GM18508 (cell line): ENCODE measurements at regions not wholly inside any gene's neighbourhood (a gene's known extent, or its start where the extent isn't known, plus 50 kb on each side); places are given as distances from the start of the nearest gene placed in this dataset.

ENCODE experiments used
- ATAC-seq: cut with Tn5 transposase; IDR thresholded peaks from one replicate; pipeline ENCODE4 v1.9.1; 2021; ENCODE audit warnings: moderate number of reproducible peaks; ENCODE audit not compliant: insufficient read depth, unreplicated experiment

GRCh38 chr10:130364631-130365411 is 228.6 kb downstream of the GLRX3 start:
- no peak for ATAC-seq

DNA sequence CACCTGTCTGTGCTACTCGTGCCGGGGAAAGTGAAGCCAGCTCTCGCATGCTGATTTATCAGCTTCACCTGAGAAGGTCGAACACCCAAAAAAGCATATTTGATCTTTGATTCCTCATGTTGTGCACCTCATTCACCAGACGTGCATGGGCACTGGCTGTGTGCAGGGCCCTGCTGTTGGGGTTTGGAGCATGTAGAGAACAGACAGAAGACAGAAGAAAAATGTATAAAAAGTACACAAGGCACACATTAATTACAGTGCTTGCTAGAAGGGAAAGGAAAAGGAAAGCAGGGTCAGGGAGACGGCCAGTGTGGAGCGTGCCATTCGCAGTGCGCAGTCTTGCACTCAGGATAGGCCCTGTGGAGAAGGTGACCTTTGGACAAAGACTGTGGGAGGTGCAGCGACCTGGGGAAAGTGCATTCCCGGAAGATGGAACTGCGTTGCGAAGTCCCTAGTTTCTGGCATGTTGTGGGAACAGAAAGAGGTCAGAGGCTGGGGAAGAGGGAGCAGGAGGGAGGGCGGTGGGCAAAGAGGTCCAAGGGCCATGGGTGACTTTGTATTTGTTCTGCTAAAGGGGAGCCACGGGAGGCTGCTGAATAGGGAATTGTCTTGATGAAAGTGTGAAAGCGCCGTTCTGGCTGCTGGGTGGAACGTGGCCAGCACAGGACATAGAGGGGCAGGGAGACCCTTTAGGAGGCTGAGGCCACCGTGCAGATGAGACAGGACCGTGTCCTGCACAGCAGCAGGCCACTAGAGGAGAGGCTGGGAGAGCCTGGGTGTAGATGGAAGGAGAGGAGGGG is 232.8 kb downstream of the GLRX3 start:
- no peak for ATAC-seq

DNA sequence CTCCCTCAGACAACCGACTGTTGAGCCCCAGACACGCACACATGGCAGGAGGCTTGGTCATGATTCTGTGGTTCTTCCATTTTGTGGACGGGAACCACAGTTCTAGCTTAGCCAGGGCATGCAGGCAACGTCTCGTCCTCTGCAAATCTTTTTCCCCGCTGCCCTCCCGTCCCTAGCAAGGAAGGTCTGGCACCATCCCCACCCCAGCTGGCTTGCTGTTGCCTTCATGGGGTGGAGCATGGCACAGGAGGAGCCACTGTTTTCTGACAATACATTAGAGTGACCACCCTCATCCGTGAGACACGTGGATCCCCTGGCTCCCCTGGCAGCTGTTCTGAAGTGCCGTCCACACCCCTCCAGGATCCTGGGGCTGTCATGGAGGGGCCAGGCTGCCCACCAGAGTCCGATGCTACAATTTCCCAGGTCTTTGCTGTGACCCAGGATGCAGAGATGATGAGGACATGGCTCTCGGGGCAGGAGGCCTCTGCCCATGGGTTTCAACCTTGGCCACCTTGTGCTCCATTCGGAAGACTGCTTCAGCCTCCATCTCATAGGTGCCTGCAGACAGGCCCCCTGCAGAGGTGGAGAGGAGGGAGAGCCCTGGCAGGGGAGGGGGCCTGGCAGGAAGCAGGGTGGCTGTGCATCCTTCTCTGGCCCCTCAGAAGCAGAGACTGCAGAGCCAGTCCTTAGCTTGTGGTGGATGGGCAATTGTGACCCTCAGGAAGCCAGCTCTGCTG is 233.6 kb downstream of the GLRX3 start:
- no peak for ATAC-seq

- ATAC-seq = no peak
Measured at GRCh38 chr10:130370721-130371120, 234.5 kb downstream of the GLRX3 start.

- no peak for ATAC-seq
Measured at GRCh38 chr10:130371156-130371555, 235.0 kb downstream of the GLRX3 start.

GRCh38 chr10:130371666-130372065 is 235.5 kb downstream of the GLRX3 start:
- ATAC-seq = no peak

GRCh38 chr10:130372222-130372621 is 236.0 kb downstream of the GLRX3 start:
- ATAC-seq = no peak

- no peak for ATAC-seq
Measured at GRCh38 chr10:130372866-130373265, 236.7 kb downstream of the GLRX3 start.

GRCh38 chr10:130377986-130378540 is 241.9 kb downstream of the GLRX3 start:
- no peak for ATAC-seq

- ATAC-seq = no peak
Measured at GRCh38 chr10:130378556-130379400, 242.6 kb downstream of the GLRX3 start.

DNA sequence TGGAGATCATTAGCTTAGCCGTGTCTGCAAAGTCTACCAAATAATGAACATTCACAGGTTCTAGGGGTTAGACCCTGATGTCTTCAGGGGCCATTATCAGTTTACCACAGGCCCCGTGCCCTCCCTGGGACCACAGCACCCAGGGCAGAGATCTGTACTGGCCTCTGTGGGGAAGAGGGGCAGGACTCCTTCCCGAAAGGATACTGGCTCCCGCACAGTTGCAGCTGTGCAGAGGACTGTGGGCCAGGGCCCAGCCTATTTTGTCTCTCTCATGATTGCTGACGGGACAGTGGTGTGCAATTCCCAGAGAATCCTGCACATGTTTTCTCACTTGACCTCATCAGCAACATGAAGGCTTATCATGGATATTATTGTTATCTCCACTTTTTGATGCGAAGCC is 243.9 kb downstream of the GLRX3 start:
- no peak for ATAC-seq

DNA sequence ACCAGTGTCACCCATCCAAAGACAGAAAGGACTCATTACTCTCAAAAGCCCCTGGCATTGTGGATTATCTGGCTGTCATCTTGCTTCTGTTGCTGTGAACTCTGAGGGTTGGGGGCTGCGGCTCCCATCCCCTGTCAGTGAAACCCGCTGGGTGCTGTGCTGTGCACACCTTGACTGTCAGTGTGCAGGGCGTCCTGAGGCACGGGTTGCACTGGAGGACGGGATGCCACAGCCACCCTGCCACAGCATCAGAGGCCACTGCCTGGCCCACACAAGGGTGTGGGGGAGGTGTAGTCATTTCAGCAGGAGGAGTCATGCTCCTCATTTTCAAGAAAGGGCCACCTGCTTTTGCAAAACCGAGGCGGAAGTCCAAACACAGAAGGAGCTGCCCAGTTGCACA is 245.8 kb downstream of the GLRX3 start:
- no peak for ATAC-seq

GRCh38 chr10:130387936-130388580 is 251.9 kb downstream of the GLRX3 start:
- no peak for ATAC-seq

- ATAC-seq = no peak
Measured at GRCh38 chr10:130388746-130389145, 252.6 kb downstream of the GLRX3 start.

DNA sequence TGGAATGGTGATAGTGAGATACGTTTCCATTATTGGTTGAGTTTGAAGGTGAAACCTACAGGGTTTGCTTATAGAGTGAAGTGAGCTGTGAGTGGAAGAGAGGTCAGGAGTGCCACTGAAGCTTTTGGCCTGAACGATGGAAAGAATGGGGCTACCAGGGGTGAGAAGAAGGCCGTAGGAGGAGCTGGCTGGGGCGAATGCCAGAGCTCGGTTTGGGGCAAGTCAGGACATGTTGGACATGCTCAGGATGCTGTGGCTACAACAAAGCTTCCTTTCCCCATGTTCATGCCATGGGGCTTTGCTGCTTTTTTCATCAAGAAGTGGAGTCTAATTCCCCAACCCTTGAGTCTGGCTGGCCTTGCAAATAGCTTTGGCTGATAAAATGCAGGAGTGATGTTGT is 253.7 kb downstream of the GLRX3 start:
- ATAC-seq = no peak

GRCh38 chr10:130392031-130392430 is 255.8 kb downstream of the GLRX3 start:
- ATAC-seq = no peak

GRCh38 chr10:130393342-130393741 is 257.2 kb downstream of the GLRX3 start:
- no peak for ATAC-seq

DNA sequence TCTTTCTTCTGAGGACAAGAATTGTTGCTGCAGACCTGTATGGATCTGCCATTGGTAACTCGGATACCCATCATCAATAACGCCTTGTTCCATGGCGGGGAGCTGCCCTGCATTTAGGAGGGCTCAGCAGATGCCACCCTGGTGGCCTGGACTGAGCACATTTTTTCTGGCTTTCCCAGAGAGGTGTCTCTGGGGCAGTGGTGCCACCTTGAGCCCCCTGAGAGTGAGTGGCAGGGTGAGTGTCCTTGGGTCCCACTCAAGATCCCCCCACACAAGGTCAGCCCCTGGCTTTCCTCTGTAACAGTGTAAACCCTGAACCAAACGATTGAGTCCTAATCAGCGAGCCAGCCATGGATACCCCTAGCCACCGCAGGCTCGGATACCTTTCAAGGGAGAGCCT is 258.6 kb downstream of the GLRX3 start:
- no peak for ATAC-seq

DNA sequence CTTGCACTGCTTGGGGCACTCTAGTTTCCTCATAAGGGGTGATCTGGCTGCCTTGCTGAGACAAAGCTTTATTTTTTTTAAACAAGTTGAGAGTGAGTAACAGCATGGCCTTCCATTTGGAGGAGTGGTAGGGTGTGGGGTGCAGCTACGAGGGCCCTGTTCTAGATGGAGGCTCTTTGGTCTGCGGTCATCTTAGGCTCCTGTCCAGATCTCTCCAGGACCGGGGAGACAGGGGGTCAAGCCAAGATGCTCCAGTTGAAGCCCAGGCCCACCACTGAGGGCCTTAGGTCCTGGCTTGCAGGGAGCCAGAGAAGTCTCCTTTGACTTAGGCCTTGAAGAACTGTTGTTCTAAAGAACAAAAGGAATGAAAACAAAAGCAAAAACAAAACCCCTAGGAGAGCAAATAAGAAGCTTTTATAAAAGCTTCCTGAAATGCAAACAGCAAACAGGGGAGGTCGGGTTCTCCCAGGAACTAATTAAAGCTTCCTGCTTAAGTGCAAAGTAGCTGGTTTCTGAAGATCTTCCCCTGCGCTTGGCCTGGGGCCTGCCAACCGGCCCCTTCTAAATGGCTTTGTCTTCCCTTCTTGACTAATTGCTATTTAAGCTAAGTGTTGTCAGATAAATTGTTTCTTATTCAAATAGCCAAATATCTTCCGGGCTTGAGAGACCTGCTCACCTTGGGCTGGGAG is 259.2 kb downstream of the GLRX3 start:
- no peak for ATAC-seq
